ENCODE measurements at regions not wholly inside any gene's neighbourhood (a gene's known extent, or its start where the extent isn't known, plus 50 kb on each side); places are given as distances from the start of the nearest gene placed in this dataset.

DNA sequence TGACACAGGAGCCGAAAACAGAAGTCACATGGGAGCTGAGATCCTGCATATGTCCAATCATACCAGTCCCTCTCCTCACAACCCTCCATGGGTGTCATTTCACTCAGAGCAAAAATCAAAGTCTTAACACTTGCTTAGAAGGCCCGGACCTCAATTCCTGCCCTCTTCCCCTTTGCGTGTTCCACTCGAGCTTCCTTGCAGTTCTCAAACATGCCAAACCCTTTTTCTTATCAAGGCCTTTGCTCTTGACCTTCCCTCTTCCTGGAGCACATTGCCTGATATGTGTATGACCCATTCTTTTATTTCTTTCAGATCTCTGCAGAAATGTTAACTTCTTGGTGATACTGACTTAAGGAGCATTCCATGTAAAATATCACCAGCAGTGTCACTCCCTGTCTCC, 87.0 kb upstream of the USP38 start:
- H3K4me3 ChIP-seq (ENCODE audit: low read depth, low read length), result no peak overlapping the region
- TF ChIP-seq, protein P1, sequence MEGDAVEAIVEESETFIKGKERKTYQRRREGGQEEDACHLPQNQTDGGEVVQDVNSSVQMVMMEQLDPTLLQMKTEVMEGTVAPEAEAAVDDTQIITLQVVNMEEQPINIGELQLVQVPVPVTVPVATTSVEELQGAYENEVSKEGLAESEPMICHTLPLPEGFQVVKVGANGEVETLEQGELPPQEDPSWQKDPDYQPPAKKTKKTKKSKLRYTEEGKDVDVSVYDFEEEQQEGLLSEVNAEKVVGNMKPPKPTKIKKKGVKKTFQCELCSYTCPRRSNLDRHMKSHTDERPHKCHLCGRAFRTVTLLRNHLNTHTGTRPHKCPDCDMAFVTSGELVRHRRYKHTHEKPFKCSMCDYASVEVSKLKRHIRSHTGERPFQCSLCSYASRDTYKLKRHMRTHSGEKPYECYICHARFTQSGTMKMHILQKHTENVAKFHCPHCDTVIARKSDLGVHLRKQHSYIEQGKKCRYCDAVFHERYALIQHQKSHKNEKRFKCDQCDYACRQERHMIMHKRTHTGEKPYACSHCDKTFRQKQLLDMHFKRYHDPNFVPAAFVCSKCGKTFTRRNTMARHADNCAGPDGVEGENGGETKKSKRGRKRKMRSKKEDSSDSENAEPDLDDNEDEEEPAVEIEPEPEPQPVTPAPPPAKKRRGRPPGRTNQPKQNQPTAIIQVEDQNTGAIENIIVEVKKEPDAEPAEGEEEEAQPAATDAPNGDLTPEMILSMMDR (IDR thresholded peaks at IDR 0.05; ENCODE audit: low read depth, low read length, missing control alignments), result no peak
- no peak for DNase-seq (ENCODE audit: low read depth)

DNA sequence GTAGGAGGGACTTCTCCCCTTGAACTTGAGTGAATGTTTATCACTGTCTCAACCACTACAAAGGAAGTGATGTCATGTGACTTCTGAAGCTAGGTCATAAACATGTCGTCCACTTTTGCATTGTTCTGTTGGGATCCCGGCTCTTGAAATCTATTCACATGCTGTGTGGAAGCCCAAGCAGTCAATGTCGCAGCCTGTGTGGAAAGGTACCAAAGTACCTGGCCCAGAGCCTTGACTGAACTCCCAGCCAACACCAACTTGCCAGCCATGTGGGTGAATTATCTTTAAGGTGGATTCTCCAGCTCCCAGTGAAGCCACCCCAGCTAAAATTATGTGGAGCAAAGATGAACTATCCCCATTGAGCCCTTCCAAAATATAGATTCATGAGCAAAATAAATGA, 85.0 kb upstream of the USP38 start:
- TF ChIP-seq, protein P1 (IDR thresholded peaks at IDR 0.05; ENCODE audit: low read depth, low read length, missing control alignments), result no peak
- no peak for DNase-seq (ENCODE audit: low read depth)
- H3K4me3 ChIP-seq (ENCODE audit: low read depth, low read length), result no peak overlapping the region

DNA sequence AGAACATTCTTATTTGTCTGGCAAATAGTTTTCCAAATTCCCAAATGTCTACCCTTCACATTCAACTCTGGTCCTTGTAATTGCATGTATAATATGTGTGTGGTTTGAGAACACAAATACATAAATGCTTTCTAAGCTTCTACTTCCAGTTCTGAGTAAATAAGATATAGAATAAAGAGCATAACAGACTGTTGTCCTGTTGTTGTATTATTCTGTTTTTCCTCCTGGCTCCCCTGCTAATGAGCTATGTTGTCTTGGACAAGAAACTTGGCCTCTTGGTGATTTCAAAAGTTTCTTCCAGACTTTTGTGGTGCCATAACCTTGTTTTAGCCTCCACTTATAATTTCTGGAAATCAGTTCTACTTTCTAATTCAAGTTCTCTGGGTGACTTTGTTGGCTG, 75.3 kb upstream of the USP38 start:
- H3K4me3 ChIP-seq (ENCODE audit: low read depth, low read length), result no peak overlapping the region
- DNase-seq (ENCODE audit: low read depth), result no peak
- TF ChIP-seq, protein P1 (IDR thresholded peaks at IDR 0.05; ENCODE audit: low read depth, low read length, missing control alignments), result no peak

DNA sequence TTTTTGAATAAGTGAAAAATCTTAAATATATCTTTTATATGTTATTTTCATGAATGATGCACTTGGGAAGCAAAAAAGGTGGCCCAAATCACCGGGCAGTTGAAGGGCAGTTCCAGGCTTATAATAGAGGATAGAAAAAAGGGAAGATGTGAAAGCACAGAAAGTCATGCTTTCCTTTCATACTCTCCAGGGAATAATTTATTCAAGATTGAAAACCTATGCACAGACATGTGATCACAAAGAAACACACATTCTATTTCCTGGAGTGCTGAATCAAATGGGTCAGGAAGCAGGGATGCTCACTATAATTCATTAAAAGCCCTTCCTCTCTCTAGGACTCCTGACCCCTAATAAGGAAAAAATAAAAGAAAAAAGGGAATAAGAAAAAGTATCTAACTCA, 66.1 kb upstream of the USP38 start:
- TF ChIP-seq, protein P1 (IDR thresholded peaks at IDR 0.05; ENCODE audit: low read depth, low read length, missing control alignments), result no peak
- H3K4me3 ChIP-seq (ENCODE audit: low read depth, low read length), result no peak overlapping the region
- no peak for DNase-seq (ENCODE audit: low read depth)

DNA sequence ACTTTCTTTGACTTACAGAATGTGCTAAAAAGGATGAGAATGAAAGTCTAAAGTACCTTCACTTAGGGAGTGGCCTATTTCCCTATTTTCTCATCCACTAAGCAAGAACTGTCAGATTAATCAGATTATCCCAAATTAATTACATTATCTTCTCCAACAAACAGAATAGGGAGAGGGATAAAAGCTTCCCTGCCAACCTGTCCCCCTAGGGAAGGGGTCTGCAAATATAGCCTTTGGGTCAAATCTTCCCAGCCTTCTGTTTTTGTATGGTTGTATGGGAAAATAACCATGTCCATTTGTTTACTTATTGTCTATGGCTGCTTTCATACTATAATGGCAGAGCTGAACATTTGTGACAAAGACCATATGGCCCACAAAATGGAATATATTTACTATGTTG, 57.1 kb upstream of the USP38 start:
- TF ChIP-seq, protein P1 (IDR thresholded peaks at IDR 0.05; ENCODE audit: low read depth, low read length, missing control alignments), result no peak
- DNase-seq (ENCODE audit: low read depth), result no peak
- H3K4me3 ChIP-seq (ENCODE audit: low read depth, low read length), result no peak overlapping the region

DNA sequence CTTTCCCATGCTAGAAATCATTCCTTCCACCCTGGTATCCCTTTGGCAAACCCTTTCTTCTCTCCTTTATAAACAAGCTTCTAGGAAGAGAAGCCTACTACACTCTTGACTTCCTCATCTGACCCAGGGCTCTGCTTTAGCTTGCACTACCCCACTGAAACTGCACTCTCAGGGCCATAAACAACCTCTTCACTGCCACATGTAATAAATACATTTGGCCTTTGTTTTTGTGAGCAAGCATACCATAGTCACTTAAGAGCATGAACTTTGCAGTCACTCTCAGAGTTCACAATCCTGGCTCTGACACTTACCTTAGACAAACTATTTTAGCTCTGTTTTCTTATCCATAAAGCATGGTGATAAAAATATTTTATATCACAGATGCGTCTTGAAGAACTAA, 50.7 kb upstream of the USP38 start:
- TF ChIP-seq, protein P1 (IDR thresholded peaks at IDR 0.05; ENCODE audit: low read depth, low read length, missing control alignments), result no peak
- H3K4me3 ChIP-seq (ENCODE audit: low read depth, low read length), result no peak overlapping the region
- DNase-seq (ENCODE audit: low read depth), result no peak

All from GM12864 (cell line).